Ishikawa (cell line): ENCODE measurements at regions not wholly inside any gene's neighbourhood (a gene's known extent, or its start where the extent isn't known, plus 50 kb on each side); places are given as distances from the start of the nearest gene placed in this dataset.

Experiments
- CEBPB ChIP-seq: IDR thresholded peaks from 2 replicates; pipeline ENCODE4 v1.6.1; 2012
- CREB1 ChIP-seq: IDR thresholded peaks from 2 replicates; pipeline ENCODE4 v1.6.1; 2012; ENCODE audit warnings: low read depth
- EGR1 ChIP-seq: IDR thresholded peaks from 2 replicates; pipeline ENCODE4 v1.6.1; 2012
- EP300 ChIP-seq: IDR thresholded peaks from 2 replicates; pipeline ENCODE4 v1.6.1; 2012; ENCODE audit warnings: borderline replicate concordance
- FOXM1 ChIP-seq: IDR thresholded peaks from 2 replicates; pipeline ENCODE4 v1.6.1; 2012; ENCODE audit warnings: low read depth, borderline replicate concordance
- MAX ChIP-seq: IDR thresholded peaks from 2 replicates; pipeline ENCODE4 v1.6.1; 2012
- NFIC ChIP-seq: IDR thresholded peaks from 2 replicates; pipeline ENCODE4 v1.6.1; 2012
- RAD21 ChIP-seq: IDR thresholded peaks from 2 replicates; pipeline ENCODE4 v1.6.1; 2012; ENCODE audit warnings: low read depth
- REST ChIP-seq: IDR thresholded peaks from 2 replicates; pipeline ENCODE4 v1.6.1; 2012; ENCODE audit warnings: low read depth, mild to moderate bottlenecking
- TAF1 ChIP-seq: IDR thresholded peaks from 2 replicates; pipeline ENCODE4 v1.6.1; 2012; ENCODE audit warnings: low read depth, mild to moderate bottlenecking
- TCF12 ChIP-seq: IDR thresholded peaks from 2 replicates; pipeline ENCODE4 v1.6.1; 2012; ENCODE audit warnings: low read depth
- TEAD4 ChIP-seq: IDR thresholded peaks from 2 replicates; pipeline ENCODE4 v1.6.1; 2012
- USF1 ChIP-seq: IDR thresholded peaks from 2 replicates; pipeline ENCODE4 v1.6.1; 2012
- YY1 ChIP-seq: IDR thresholded peaks from 2 replicates; pipeline ENCODE4 v1.6.1; 2012; ENCODE audit warnings: low read depth
- ZBTB7A ChIP-seq: IDR thresholded peaks from 2 replicates; pipeline ENCODE4 v1.6.1; 2012; ENCODE audit warnings: low read depth

GRCh38 chr5:2622866-2623265 is 128.6 kb downstream of the IRX2 start:
- no peak for TF ChIP-seq USF1
- TF ChIP-seq CEBPB = no peak
- no peak for TF ChIP-seq FOXM1
- TF ChIP-seq EGR1 = no peak
- TF ChIP-seq YY1 = no peak
- TF ChIP-seq REST = no peak
- TF ChIP-seq RAD21 = no peak
- no peak for TF ChIP-seq TAF1
- no peak for TF ChIP-seq NFIC
- no peak for TF ChIP-seq EP300

- TF ChIP-seq TCF12 (no peak), RAD21 (no peak), TAF1 (no peak), CREB1 (no peak), ZBTB7A (no peak), MAX (no peak), EP300 (no peak), YY1 (no peak), EGR1 (no peak), CEBPB (no peak), TEAD4 (no peak), REST (no peak), FOXM1 (no peak), NFIC (no peak), USF1 (no peak)
These were observed 129.8 kb downstream of the IRX2 start for GRCh38 chr5:2621631-2622030.

- TF ChIP-seq TCF12 (no peak), USF1 (no peak), REST (no peak), ZBTB7A (no peak), MAX (no peak), EGR1 (no peak), EP300 (no peak)
These were observed 132.3 kb downstream of the IRX2 start for GRCh38 chr5:2619216-2619615.

GRCh38 chr5:2617461-2617860 is 134.0 kb downstream of the IRX2 start:
- TF ChIP-seq CREB1 (no peak), USF1 (no peak), YY1 (no peak), TAF1 (no peak), TCF12 (no peak), EP300 (no peak)
